NCI-H774 (cell line): ENCODE measurements at regions not wholly inside any gene's neighbourhood (a gene's known extent, or its start where the extent isn't known, plus 50 kb on each side); places are given as distances from the start of the nearest gene placed in this dataset.

Source experiments
- DNase-seq: peaks from one replicate; lab custom pipeline; 2025; lab: John Stamatoyannopoulos, UW

GRCh38 chr10:128527711-128528110 lies 401.5 kb upstream of the MKI67 start:
- DNase-seq: no peak

GRCh38 chr10:128528167-128528566 lies 401.9 kb upstream of the MKI67 start:
- DNase-seq: no peak

- no peak for DNase-seq
Measured at GRCh38 chr10:128528781-128529180, 402.6 kb upstream of the MKI67 start.

- DNase-seq: no peak
Measured at GRCh38 chr10:128529225-128529624, 403.0 kb upstream of the MKI67 start.

GRCh38 chr10:128530301-128530700 lies 404.1 kb upstream of the MKI67 start:
- DNase-seq: no peak

- no peak for DNase-seq
Measured at GRCh38 chr10:128530946-128531345, 404.7 kb upstream of the MKI67 start.

- no peak for DNase-seq
Measured at GRCh38 chr10:128534686-128535085, 408.5 kb upstream of the MKI67 start.

- no peak for DNase-seq
Measured at GRCh38 chr10:128536259-128536658, 410.0 kb upstream of the MKI67 start.

GRCh38 chr10:128537834-128538330 lies 411.7 kb upstream of the MKI67 start:
- no peak for DNase-seq

- DNase-seq: no peak
Measured at GRCh38 chr10:128538671-128539070, 412.4 kb upstream of the MKI67 start.

GRCh38 chr10:128539510-128540127 lies 413.4 kb upstream of the MKI67 start:
- no peak for DNase-seq

- DNase-seq: no peak
Measured at GRCh38 chr10:128540128-128540762, 414.0 kb upstream of the MKI67 start.

GRCh38 chr10:128540781-128541761 lies 414.8 kb upstream of the MKI67 start:
- DNase-seq: no peak

- no peak for DNase-seq
Measured at GRCh38 chr10:128541926-128542475, 415.8 kb upstream of the MKI67 start.

GRCh38 chr10:128542659-128543058 lies 416.4 kb upstream of the MKI67 start:
- no peak for DNase-seq

GRCh38 chr10:128543151-128543550 lies 416.9 kb upstream of the MKI67 start:
- no peak for DNase-seq

GRCh38 chr10:128545216-128545615 lies 419.0 kb upstream of the MKI67 start:
- no peak for DNase-seq

- DNase-seq: no peak
Measured at GRCh38 chr10:128546651-128547165, 420.5 kb upstream of the MKI67 start.

GRCh38 chr10:128549101-128549608 lies 422.9 kb upstream of the MKI67 start:
- DNase-seq: no peak

GRCh38 chr10:128550045-128550444 lies 423.8 kb upstream of the MKI67 start:
- DNase-seq: no peak

GRCh38 chr10:128551475-128551874 lies 425.3 kb upstream of the MKI67 start:
- no peak for DNase-seq

GRCh38 chr10:128553755-128554154 lies 427.5 kb upstream of the MKI67 start:
- DNase-seq: no peak
